Loucy (cell line): ENCODE measurements at regions not wholly inside any gene's neighbourhood (a gene's known extent, or its start where the extent isn't known, plus 50 kb on each side); places are given as distances from the start of the nearest gene placed in this dataset.

ENCODE experiments used
- CTCF ChIP-seq: fragments of 200-600 bp; sonication (generic); conservative IDR thresholded peaks from 2 replicates; pipeline ENCODE4 v1.5.1; 2014; ENCODE audit warnings: mild to moderate bottlenecking, antibody characterized with exemption, low read length
- EZH2phosphoT487 ChIP-seq: fragments of 200-600 bp; IDR thresholded peaks from 2 replicates; pipeline ENCODE4 v1.6.1; 2018; ENCODE audit warnings: antibody characterized with exemption, mild to moderate bottlenecking, moderate library complexity, borderline replicate concordance

- no peak for TF ChIP-seq CTCF
- no peak for TF ChIP-seq EZH2phosphoT487
These were observed 154.4 kb downstream of the EFNB1 start for GRCh38 chrX:68983004-68983857.
